Activated B cell treated with CpG ODN at 0.5 μM for 24 hours (primary cell): ENCODE measurements at regions not wholly inside any gene's neighbourhood (a gene's known extent, or its start where the extent isn't known, plus 50 kb on each side); places are given as distances from the start of the nearest gene placed in this dataset.

Source experiments
- ATAC-seq: fragments of 200-7000 bp; cut with Tn5 transposase; one replicate; pipeline ENCODE4 v1.10.0; 2021; ENCODE audit warnings: low read depth, mild to moderate bottlenecking, moderate library complexity
- CTCF ChIA-PET: fragments of 350-600 bp; sonication (Branson Sonifier 250); formaldehyde crosslinking; loops from one replicate; lab custom pipeline; 2021; ENCODE audit warnings: antibody characterized with exemption; lab: Charles Lee
- POLR2A ChIA-PET: fragments of 350-600 bp; sonication (Branson Sonifier 250); formaldehyde crosslinking; loops from one replicate; lab custom pipeline; 2021; ENCODE audit warnings: antibody characterized with exemption; lab: Charles Lee
- DNase-seq: peaks from one replicate; pipeline ENCODE4 v3.0.0; 2022
- H3K27ac Mint-ChIP-seq: one replicate; pipeline ENCODE4 v1.8.0; 2020; ENCODE audit warnings: mixed read lengths
- H3K27me3 Mint-ChIP-seq: one replicate; pipeline ENCODE4 v1.8.0; 2021; ENCODE audit warnings: mixed read lengths
- H3K36me3 Mint-ChIP-seq: one replicate; pipeline ENCODE4 v1.8.0; 2021; ENCODE audit warnings: low read depth, mixed read lengths
- H3K4me1 Mint-ChIP-seq: one replicate; pipeline ENCODE4 v1.8.0; 2021; ENCODE audit warnings: mixed read lengths
- H3K4me3 Mint-ChIP-seq: one replicate; pipeline ENCODE4 v1.8.0; 2020; ENCODE audit warnings: mild to moderate bottlenecking, mixed read lengths
- H3K9me3 Mint-ChIP-seq: one replicate; pipeline ENCODE4 v1.8.0; 2020; ENCODE audit warnings: mixed read lengths
- CTCF ChIP-seq: fragments of 200-600 bp; IDR thresholded peaks from one replicate; pipeline ENCODE4 v1.8.0; 2022; ENCODE audit warnings: antibody characterized with exemption, mild to moderate bottlenecking
- intact Hi-C: fragments of 100-400 bp; cut with micrococcal nuclease; formaldehyde crosslinking; loops from one replicate; pipeline ENCODE4 v1.15.1; 2024

- no peak for TF ChIP-seq CTCF
- intact Hi-C loops = no loop called here
- DNase-seq = no peak
Measured at GRCh38 chr6:155791891-155792290, 336.3 kb upstream of the NOX3 start.

GRCh38 chr6:155791186-155791585 lies 335.5 kb upstream of the NOX3 start:
- H3K27ac Mint-ChIP-seq = no peak overlapping the region
- DNase-seq = no peak
- H3K27me3 Mint-ChIP-seq = no peaks in the 10 kb centered on the region
- intact Hi-C loops = no loop called here
- no peak for ATAC-seq
- no peaks in the 10 kb centered on the region for H3K4me1 Mint-ChIP-seq
- no peaks in the 10 kb centered on the region for H3K36me3 Mint-ChIP-seq
- no peak for TF ChIP-seq CTCF
- H3K4me3 Mint-ChIP-seq = no peak overlapping the region
- ChIA-PET CTCF (no interaction called here), POLR2A (no interaction called here)
- peaks cover 5% of the 10 kb centered on the region for H3K9me3 Mint-ChIP-seq

More at GRCh38 chr6:155791891-155792290, 336.3 kb upstream of the NOX3 start:
- Mint-ChIP-seq H3K9me3 (peaks cover under 1% of the 10 kb centered on the region), H3K36me3 (no peaks in the 10 kb centered on the region), H3K4me1 (no peaks in the 10 kb centered on the region), H3K4me3 (no peak overlapping the region), H3K27ac (no peak overlapping the region), H3K27me3 (no peaks in the 10 kb centered on the region)
- ChIA-PET CTCF (no interaction called here), POLR2A (no interaction called here)
- no peak for ATAC-seq

GRCh38 chr6:155787168-155787567 lies 331.5 kb upstream of the NOX3 start:
- intact Hi-C loops = no loop called here
- no peaks in the 10 kb centered on the region for H3K27me3 Mint-ChIP-seq
- no peak for TF ChIP-seq CTCF
- H3K36me3 Mint-ChIP-seq = no peaks in the 10 kb centered on the region
- DNase-seq = no peak
- H3K4me3 Mint-ChIP-seq = no peak overlapping the region
- H3K27ac Mint-ChIP-seq = no peak overlapping the region
- no peaks in the 10 kb centered on the region for H3K4me1 Mint-ChIP-seq
- ChIA-PET POLR2A (no interaction called here), CTCF (no interaction called here)
- no peak for ATAC-seq
- H3K9me3 Mint-ChIP-seq = peaks cover 5% of the 10 kb centered on the region

- CTCF ChIA-PET = no interaction called here
- H3K27ac Mint-ChIP-seq = no peak overlapping the region
- no peak for TF ChIP-seq CTCF
Measured at GRCh38 chr6:155786528-155786927, 330.9 kb upstream of the NOX3 start.

GRCh38 chr6:155782739-155783459 lies 327.3 kb upstream of the NOX3 start:
- Mint-ChIP-seq H3K27me3 (peaks cover 2% of the 10 kb centered on the region), H3K27ac (no peak overlapping the region), H3K36me3 (no peaks in the 10 kb centered on the region), H3K4me1 (no peaks in the 10 kb centered on the region), H3K9me3 (peaks cover 5% of the 10 kb centered on the region), H3K4me3 (no peak overlapping the region)
- DNase-seq = no peak
- POLR2A ChIA-PET = no interaction called here
- intact Hi-C loops = no loop called here
- TF ChIP-seq CTCF = no peak
- CTCF ChIA-PET = no interaction called here
- no peak for ATAC-seq

More at GRCh38 chr6:155786528-155786927, 330.9 kb upstream of the NOX3 start:
- H3K4me3 Mint-ChIP-seq = no peak overlapping the region
- H3K4me1 Mint-ChIP-seq = no peaks in the 10 kb centered on the region
- no peaks in the 10 kb centered on the region for H3K27me3 Mint-ChIP-seq
- POLR2A ChIA-PET = no interaction called here
- no peak for ATAC-seq
- DNase-seq = no peak
- H3K36me3 Mint-ChIP-seq = no peaks in the 10 kb centered on the region
- H3K9me3 Mint-ChIP-seq = peaks cover 5% of the 10 kb centered on the region
- intact Hi-C loops = no loop called here
